Glutamatergic neuron (in vitro differentiated cells): ENCODE measurements at regions not wholly inside any gene's neighbourhood (a gene's known extent, or its start where the extent isn't known, plus 50 kb on each side); places are given as distances from the start of the nearest gene placed in this dataset.

Experiments
- DNase-seq: peaks from one replicate; pipeline ENCODE4 v3.0.0; 2022
- H3K27ac Mint-ChIP-seq: one replicate; pipeline ENCODE4 v1.8.0; 2020; ENCODE audit warnings: mild to moderate bottlenecking, mixed read lengths, inconsistent platforms; ENCODE audit not compliant: unreplicated experiment
- H3K27me3 Mint-ChIP-seq: one replicate; pipeline ENCODE4 v1.8.0; 2020; ENCODE audit warnings: mild to moderate bottlenecking, moderate library complexity, mixed read lengths, inconsistent platforms; ENCODE audit not compliant: unreplicated experiment
- H3K36me3 Mint-ChIP-seq: one replicate; pipeline ENCODE4 v1.8.0; 2020; ENCODE audit warnings: mild to moderate bottlenecking, mixed read lengths, inconsistent platforms; ENCODE audit not compliant: unreplicated experiment
- H3K4me1 Mint-ChIP-seq: one replicate; pipeline ENCODE4 v1.8.0; 2020; ENCODE audit warnings: mild to moderate bottlenecking, low read depth, mixed read lengths, inconsistent platforms; ENCODE audit not compliant: unreplicated experiment
- H3K4me3 Mint-ChIP-seq: one replicate; pipeline ENCODE4 v1.8.0; 2020; ENCODE audit warnings: mild to moderate bottlenecking, mixed read lengths, inconsistent platforms; ENCODE audit not compliant: unreplicated experiment
- H3K9me3 Mint-ChIP-seq: one replicate; pipeline ENCODE4 v1.8.0; 2020; ENCODE audit warnings: mild to moderate bottlenecking, moderate library complexity, mixed read lengths, inconsistent platforms; ENCODE audit not compliant: unreplicated experiment
- TF ChIP-seq, protein P1 (sequence below): fragments of 200-600 bp; sonication (generic); IDR thresholded peaks from one replicate; pipeline ENCODE4 v1.5.0; 2021; ENCODE audit not compliant: partially characterized antibody, unreplicated experiment

DNA sequence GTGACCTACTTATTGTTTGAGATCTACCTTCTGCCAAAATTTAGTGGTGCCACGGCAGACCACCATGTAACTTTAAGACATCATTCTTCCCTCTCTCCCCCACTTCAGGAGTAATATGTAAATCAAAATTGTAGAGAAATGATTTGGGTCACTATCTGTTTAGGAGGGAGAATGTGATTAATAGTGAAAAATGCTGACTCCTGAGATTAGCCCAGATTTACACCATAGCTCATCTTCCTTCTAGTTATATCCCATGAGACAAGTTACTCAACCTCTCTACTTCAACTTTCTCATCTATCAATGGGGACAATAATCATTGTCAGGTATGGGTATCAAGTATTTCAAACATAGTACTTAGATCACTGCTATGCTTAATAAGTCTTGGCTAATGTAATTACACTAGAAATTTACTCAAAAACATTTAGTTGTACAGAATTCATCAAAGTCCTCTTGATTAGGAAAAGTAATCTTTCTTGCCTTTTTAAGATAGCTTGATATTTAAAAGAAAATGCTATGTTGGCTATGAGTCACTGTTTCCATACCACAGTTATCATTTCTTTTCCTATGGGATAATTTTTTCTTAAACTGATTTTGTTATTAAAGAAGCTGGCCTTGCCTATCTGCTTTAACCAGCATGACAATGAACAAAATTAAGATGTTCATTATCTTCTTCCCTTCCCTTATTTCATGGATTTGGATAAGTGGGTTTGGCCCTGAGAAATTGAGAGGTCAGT lies 1038.9 kb upstream of the ZEB2 start:
- Mint-ChIP-seq H3K27me3 (no peaks in the 10 kb centered on the region), H3K27ac (no peak overlapping the region), H3K36me3 (no peaks in the 10 kb centered on the region), H3K4me1 (peaks cover 5% of the 10 kb centered on the region), H3K9me3 (no peaks in the 10 kb centered on the region), H3K4me3 (no peak overlapping the region)
- DNase-seq: no peak
- TF ChIP-seq, protein P1, sequence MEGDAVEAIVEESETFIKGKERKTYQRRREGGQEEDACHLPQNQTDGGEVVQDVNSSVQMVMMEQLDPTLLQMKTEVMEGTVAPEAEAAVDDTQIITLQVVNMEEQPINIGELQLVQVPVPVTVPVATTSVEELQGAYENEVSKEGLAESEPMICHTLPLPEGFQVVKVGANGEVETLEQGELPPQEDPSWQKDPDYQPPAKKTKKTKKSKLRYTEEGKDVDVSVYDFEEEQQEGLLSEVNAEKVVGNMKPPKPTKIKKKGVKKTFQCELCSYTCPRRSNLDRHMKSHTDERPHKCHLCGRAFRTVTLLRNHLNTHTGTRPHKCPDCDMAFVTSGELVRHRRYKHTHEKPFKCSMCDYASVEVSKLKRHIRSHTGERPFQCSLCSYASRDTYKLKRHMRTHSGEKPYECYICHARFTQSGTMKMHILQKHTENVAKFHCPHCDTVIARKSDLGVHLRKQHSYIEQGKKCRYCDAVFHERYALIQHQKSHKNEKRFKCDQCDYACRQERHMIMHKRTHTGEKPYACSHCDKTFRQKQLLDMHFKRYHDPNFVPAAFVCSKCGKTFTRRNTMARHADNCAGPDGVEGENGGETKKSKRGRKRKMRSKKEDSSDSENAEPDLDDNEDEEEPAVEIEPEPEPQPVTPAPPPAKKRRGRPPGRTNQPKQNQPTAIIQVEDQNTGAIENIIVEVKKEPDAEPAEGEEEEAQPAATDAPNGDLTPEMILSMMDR: no peak

GRCh38 chr2:145555360-145555759 lies 1035.4 kb upstream of the ZEB2 start:
- DNase-seq: no peak
- Mint-ChIP-seq H3K27me3 (no peaks in the 10 kb centered on the region), H3K4me1 (peaks cover 3% of the 10 kb centered on the region), H3K36me3 (no peaks in the 10 kb centered on the region), H3K9me3 (no peaks in the 10 kb centered on the region), H3K27ac (no peak overlapping the region), H3K4me3 (no peak overlapping the region)
- TF ChIP-seq, protein P1: no peak

DNA sequence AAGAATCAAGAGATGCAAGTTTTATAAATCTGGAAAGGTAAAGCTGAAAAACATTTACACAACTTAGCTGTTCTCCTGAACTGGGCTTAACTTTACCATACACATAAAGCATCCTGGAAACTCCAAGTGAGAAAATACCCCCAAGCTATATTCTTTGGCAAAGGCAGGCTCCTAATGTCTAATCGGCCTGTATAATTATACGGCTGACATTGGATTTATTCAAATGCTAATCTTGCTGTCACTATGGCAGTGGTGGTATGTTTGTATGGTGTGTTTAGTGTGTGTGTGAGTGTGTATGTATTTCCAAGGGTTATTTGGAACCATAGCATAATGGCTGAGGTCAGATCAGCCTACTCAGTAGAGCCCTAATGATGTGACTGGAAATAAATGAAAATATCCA lies 1031.8 kb upstream of the ZEB2 start:
- Mint-ChIP-seq H3K4me1 (no peaks in the 10 kb centered on the region), H3K9me3 (no peaks in the 10 kb centered on the region), H3K4me3 (no peak overlapping the region), H3K27ac (no peak overlapping the region), H3K27me3 (no peaks in the 10 kb centered on the region), H3K36me3 (no peaks in the 10 kb centered on the region)
- TF ChIP-seq, protein P1: no peak
- no peak for DNase-seq

- no peaks in the 10 kb centered on the region for H3K4me1 Mint-ChIP-seq
- no peaks in the 10 kb centered on the region for H3K27me3 Mint-ChIP-seq
- H3K27ac Mint-ChIP-seq: no peak overlapping the region
- TF ChIP-seq, protein P1: no peak
- no peak for DNase-seq
- no peak overlapping the region for H3K4me3 Mint-ChIP-seq
- no peaks in the 10 kb centered on the region for H3K9me3 Mint-ChIP-seq
- no peaks in the 10 kb centered on the region for H3K36me3 Mint-ChIP-seq
Observed at GRCh38 chr2:145548479-145548878, 1028.6 kb upstream of the ZEB2 start.

GRCh38 chr2:145547620-145548019 lies 1027.7 kb upstream of the ZEB2 start:
- Mint-ChIP-seq H3K9me3 (no peaks in the 10 kb centered on the region), H3K36me3 (no peaks in the 10 kb centered on the region), H3K27ac (no peak overlapping the region), H3K4me3 (no peak overlapping the region), H3K4me1 (no peaks in the 10 kb centered on the region), H3K27me3 (no peaks in the 10 kb centered on the region)
- TF ChIP-seq, protein P1: no peak
- no peak for DNase-seq
